H7 (cell line): ENCODE measurements at regions not wholly inside any gene's neighbourhood (a gene's known extent, or its start where the extent isn't known, plus 50 kb on each side); places are given as distances from the start of the nearest gene placed in this dataset.
"Not testable (repeated sequence)": the region's sequence is repeated elsewhere in the genome, so short reads cannot be mapped to it uniquely, and the experiment has no call there.

Experiments used
- DNase-seq: peaks from one replicate; pipeline ENCODE4 v3.0.0; 2012
- H3K27me3 ChIP-seq: 2 replicates; pipeline ENCODE4 v1.6.0; 2011; ENCODE audit warnings: mild to moderate bottlenecking, low read length; ENCODE audit not compliant: control insufficient read depth, insufficient read depth
- H3K36me3 ChIP-seq: replicated peaks from 2 replicates; pipeline ENCODE4 v1.5.1; 2011; ENCODE audit warnings: low read length; ENCODE audit not compliant: control insufficient read depth, insufficient read depth
- H3K4me3 ChIP-seq: 2 replicates; pipeline ENCODE4 v1.5.1; 2011; ENCODE audit warnings: low read depth, mild to moderate bottlenecking, control low read depth, low read length, moderate library complexity; ENCODE audit not compliant: insufficient read depth

DNA sequence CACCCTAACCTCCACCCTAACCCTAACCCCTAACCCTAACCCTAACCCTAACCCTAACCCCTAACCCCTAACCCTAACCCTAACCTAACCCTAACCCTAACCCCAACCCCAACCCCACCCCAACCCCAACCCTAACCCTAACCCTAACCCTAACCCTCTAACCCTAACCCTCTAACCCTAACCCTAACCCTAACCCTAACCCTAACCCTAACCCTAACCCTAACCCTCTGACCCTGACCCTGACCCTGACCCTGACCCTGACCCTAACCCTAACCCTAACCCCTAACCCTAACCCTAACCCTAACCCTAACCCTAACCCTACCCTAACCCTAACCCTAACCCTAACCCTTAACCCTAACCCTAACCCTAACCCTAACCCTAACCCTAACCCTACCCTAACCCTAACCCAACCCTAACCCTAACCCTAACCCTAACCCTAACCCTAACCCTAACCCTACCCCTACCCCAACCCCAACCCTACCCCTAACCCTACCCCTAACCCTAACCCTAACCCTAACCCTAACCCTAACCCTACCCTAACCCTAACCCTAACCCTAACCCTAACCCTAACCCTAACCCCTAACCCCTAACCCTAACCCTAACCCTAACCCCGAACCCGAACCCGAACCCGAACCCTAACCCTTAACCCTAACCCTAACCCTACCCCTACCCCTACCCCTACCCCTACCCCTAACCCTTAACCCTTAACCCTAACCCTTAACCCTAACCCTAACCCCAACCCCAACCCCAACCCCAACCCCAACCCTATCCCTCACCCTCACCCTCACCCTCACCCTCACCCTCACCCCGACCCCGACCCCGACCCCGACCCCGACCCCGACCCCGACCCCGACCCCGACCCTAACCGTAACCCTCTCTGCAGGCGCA lies 186.2 kb upstream of the CHL1 start:
- H3K36me3 ChIP-seq, DNase-seq, H3K27me3 ChIP-seq: not testable (repeated sequence)

GRCh38 chr3:11734-12133 lies 184.8 kb upstream of the CHL1 start:
- no peak for DNase-seq
- no peaks in the 10 kb centered on the region for H3K36me3 ChIP-seq
- H3K27me3 ChIP-seq, result no peaks in the 10 kb centered on the region
- H3K4me3 ChIP-seq, result peak overlapping the region; percentile 45

More for the DNA sequence above, 186.2 kb upstream of the CHL1 start:
- H3K4me3 ChIP-seq, result not testable (repeated sequence)

DNA sequence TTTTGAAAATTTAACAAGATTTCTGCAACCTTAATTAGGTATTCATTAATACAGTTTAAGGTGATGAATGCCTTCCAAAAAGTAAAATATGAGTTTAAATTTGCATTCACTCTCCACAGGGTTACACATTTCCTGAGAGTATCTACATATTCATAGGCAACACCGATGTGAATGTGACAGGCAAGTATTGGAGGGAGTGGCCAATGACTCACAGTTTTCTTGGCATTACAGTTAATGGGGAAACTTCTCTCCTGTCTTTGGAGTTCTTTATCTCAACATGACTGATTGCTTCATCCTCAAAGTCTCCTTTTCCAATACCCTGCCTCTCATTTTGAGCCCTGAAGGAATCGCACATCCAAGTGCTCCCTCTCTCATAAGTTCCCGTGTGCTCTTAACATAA lies 181.9 kb upstream of the CHL1 start:
- Histone ChIP-seq H3K36me3 (no peaks in the 10 kb centered on the region), H3K4me3 (no peak overlapping the region), H3K27me3 (no peaks in the 10 kb centered on the region)
- DNase-seq, result no peak

- Histone ChIP-seq H3K36me3 (no peaks in the 10 kb centered on the region), H3K4me3 (no peak overlapping the region), H3K27me3 (no peaks in the 10 kb centered on the region)
- DNase-seq, result no peak
Observed at GRCh38 chr3:16366-16765, 180.2 kb upstream of the CHL1 start.

DNA sequence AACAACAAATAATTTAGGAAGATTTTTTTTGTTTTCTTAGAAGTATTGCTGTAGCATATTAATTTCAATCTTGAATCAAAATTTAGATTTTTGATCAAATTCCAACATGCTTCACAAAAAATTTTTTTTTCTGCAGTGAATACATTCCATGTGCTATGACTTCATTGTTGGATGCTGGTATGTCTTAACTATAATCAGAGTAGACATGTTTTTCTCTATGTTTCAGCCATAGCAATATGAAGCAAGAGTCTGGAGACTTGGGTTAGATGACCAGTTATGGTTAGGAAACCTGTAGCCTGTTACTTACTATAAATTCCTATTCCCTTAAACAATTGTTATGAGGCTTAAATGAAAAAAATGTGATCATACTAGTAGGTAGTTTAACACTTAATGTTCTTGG lies 176.1 kb upstream of the CHL1 start:
- Histone ChIP-seq H3K27me3 (no peaks in the 10 kb centered on the region), H3K4me3 (no peak overlapping the region), H3K36me3 (no peaks in the 10 kb centered on the region)
- DNase-seq, result no peak

- no peak overlapping the region for H3K4me3 ChIP-seq
- H3K36me3 ChIP-seq, result no peaks in the 10 kb centered on the region
- DNase-seq, result no peak
- H3K27me3 ChIP-seq, result no peaks in the 10 kb centered on the region
Observed at GRCh38 chr3:24006-24405, 172.6 kb upstream of the CHL1 start.

DNA sequence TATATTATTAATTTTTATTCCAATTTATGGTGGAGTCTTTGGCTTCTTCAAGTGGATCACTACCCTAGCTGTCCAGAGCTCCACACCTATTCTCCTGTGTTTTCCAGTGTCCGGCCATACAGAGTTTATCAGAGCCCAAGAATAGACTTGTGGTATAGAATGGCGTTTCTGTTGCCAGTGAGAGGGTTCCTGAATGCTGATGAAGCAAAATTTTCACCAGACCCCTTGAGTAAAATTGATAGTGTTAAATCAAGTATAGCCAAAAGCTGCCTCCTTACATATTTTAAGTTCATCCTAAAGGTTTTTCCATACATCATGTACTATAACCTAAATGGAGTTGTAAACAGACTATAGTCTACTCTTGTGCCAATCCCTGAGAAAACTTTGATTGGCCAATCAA lies 171.5 kb upstream of the CHL1 start:
- H3K36me3 ChIP-seq, result no peaks in the 10 kb centered on the region
- H3K4me3 ChIP-seq, result no peak overlapping the region
- H3K27me3 ChIP-seq, result no peaks in the 10 kb centered on the region
- no peak for DNase-seq

DNA sequence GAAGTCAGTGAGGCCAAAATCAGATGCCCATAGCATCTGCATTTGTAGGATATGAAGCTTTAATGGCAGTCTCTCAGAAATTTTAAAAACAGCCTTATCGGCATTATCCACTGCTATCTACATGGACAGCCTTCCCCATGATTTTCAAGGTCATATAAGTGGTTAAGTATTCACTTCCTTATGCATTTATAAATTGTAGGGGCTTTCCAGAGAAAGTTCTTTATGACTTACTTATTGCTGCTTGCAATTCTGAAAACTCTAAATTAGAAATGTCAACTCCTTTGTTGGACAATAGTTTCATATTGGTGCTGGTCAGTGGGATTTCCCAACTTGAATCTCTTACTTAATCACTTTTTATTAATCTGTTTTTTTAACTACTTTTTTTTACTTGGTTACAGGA lies 160.6 kb upstream of the CHL1 start:
- not testable (repeated sequence) for DNase-seq, H3K27me3 ChIP-seq, H3K36me3 ChIP-seq

GRCh38 chr3:42871-43744 lies 153.5 kb upstream of the CHL1 start:
- H3K4me3 ChIP-seq, DNase-seq, H3K27me3 ChIP-seq, H3K36me3 ChIP-seq: not testable (repeated sequence)

More for the DNA sequence above, 160.6 kb upstream of the CHL1 start:
- not testable (repeated sequence) for H3K4me3 ChIP-seq

- no peak overlapping the region for H3K4me3 ChIP-seq
Observed at GRCh38 chr3:44028-44676, 152.4 kb upstream of the CHL1 start.

GRCh38 chr3:44941-45340 lies 151.6 kb upstream of the CHL1 start:
- not testable (repeated sequence) for H3K36me3 ChIP-seq, H3K27me3 ChIP-seq, DNase-seq, H3K4me3 ChIP-seq

More at GRCh38 chr3:44028-44676, 152.4 kb upstream of the CHL1 start:
- no peak for DNase-seq
- Histone ChIP-seq H3K27me3 (no peaks in the 10 kb centered on the region), H3K36me3 (no peaks in the 10 kb centered on the region)

DNA sequence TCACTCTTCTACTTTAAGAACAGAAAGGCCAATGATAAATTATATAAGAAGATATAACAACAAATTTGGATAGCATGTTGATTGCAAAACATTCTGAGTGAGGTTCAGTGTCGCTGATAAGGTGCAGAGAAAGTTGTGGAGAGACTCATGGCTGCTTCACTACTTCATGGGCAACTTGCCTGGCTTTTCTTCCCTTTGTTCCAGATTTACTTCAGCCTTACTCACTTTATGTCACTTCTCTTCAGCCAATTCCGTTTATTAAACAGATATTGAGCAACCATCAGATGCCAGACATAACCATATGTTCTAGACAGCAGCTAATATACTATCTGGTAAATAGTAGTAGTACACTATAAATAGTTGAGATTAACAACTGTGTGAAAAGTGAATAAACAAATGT lies 150.0 kb upstream of the CHL1 start:
- no peaks in the 10 kb centered on the region for H3K27me3 ChIP-seq
- H3K4me3 ChIP-seq, result no peak overlapping the region
- no peak for DNase-seq
- H3K36me3 ChIP-seq, result no peaks in the 10 kb centered on the region

GRCh38 chr3:53441-53840 lies 143.1 kb upstream of the CHL1 start:
- not testable (repeated sequence) for DNase-seq, H3K4me3 ChIP-seq, H3K36me3 ChIP-seq, H3K27me3 ChIP-seq

DNA sequence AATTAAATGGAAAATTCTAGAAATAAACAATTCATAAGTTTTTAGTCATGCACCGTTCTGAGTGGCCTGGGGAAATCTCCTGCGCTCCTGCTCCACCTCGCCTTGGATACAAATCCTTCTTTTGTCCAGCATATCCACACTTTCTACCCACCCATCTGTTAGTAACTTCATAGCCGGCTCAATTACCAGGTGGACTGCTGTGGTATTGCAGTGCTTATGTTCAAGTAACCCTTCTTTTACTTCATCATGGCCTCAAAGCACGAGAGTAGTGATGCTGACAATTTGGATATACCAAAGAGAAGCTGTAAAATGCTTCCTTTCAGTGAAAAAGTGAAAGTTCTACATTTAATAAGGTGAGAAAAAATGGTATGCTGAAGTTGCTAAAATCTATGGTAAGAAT lies 142.3 kb upstream of the CHL1 start:
- DNase-seq, result no peak
- no peaks in the 10 kb centered on the region for H3K27me3 ChIP-seq

More for the DNA sequence above, 142.3 kb upstream of the CHL1 start:
- no peak overlapping the region for H3K4me3 ChIP-seq
- no peaks in the 10 kb centered on the region for H3K36me3 ChIP-seq
